Stimulated activated CD4-positive, alpha-beta T cell treated with anti-CD3 and anti-CD28 coated beads, TNF-alpha, amount 100 ng/mL, for 4 hours (primary cell): ENCODE measurements at regions not wholly inside any gene's neighbourhood (a gene's known extent, or its start where the extent isn't known, plus 50 kb on each side); places are given as distances from the start of the nearest gene placed in this dataset.

Source experiments
- DNase-seq, 3 experiments: peaks; one replicate each; pipeline ENCODE4 v3.0.0-alpha.2; 2020; ENCODE audit warnings: low read depth in 3 of 3

- DNase-seq: peak; percentile 35 to 58 (median 54)
Observed at GRCh38 chr3:102229062-102229655, 205.7 kb upstream of the ZPLD1 start.

DNA sequence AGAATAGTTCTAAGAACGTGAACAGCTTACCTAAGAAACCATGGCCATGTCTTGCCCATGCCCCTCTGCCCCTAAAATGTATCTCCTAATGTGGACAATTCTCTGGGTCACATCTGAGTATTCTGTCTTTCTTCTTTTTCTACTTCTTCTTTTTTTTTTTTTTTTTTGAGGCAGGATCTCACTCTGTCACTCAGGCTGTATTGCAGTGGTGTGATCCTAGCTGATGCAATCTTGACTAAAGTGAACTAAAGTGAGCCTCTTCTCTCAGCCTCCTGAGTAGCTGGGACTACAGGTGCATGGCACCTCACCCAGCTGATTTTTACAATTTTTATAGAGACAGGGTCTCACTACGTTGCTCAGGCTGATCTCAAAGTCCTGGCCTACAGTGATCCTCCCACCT, 204.8 kb upstream of the ZPLD1 start:
- no peak for DNase-seq

- DNase-seq: no peak
Observed at GRCh38 chr3:102233881-102234280, 200.9 kb upstream of the ZPLD1 start.

DNA sequence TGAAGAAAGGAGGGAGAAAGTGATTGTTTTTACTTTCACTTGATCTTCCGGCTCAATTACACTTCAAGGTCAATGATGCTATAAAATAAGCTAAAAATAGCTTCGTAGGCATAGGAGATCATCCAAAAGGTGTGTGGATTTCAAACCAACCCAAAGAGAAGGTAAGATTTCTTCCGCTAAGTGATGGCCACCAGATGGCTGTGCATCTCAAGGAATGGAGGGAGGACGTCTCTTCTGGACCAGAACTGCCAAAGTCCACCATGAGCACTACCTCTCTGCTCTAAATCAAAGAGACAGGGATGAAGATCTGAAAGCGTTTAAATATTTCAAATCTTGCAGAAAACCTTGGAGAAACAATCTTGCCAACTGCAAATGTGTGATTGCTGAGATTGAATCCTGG, 199.1 kb upstream of the ZPLD1 start:
- DNase-seq: no peak

DNA sequence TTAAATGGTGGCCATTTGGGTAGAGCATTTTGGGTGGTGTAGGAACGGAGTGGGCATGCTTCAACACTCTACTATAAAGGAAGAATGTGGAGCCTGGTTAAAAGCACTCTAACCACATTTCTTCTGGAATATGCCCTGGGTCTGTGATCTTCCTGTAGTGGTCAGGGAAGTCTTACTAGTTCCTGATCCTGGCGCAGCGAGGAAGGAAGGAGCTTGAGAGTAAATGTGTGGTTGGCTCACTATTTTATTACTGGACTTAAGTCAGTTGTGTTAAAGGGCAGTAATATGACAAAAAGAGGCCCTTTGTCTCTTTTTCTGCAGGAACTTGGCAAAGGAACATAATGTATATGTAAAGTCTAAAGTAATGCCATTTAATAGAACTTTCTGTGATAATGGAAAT, 197.6 kb upstream of the ZPLD1 start:
- DNase-seq: no peak

DNA sequence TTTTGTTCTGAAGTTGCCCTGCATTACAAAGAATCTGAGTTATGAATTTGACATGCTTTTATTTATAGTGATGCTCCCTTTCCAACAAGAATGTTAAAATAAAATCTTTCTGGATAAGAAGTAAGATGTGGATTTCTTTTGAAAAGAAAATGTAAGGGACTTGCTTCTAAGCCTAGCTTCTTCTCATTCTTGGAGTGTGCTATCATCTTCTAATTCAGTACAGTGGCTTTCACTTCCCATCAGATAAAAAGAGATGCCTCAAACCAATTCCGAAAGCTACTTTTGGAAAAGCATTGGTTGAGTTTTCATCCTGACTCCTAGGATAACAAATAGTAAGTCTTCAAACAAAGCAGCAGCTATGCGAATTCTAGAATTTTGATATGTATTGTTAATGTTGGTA, 197.0 kb upstream of the ZPLD1 start:
- DNase-seq: no peak

DNA sequence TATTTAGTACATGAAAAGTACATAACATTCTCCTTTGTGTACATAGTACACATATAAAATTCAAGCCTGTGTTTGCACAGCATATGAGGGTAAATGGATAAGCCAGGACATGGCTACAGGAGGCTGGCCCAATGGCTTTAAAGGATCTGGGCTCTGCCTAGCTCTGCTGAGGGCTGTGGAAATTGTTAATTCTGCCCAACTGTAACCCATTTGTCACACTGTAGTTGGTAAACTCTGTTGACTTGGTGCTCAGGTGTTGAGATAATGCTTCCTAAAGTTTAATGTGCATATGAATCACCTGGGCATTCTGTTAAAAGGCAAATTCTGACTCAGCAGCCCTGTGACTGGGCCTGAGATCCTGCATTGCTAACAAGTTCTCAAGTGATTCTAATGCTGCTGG, 196.5 kb upstream of the ZPLD1 start:
- no peak for DNase-seq

DNA sequence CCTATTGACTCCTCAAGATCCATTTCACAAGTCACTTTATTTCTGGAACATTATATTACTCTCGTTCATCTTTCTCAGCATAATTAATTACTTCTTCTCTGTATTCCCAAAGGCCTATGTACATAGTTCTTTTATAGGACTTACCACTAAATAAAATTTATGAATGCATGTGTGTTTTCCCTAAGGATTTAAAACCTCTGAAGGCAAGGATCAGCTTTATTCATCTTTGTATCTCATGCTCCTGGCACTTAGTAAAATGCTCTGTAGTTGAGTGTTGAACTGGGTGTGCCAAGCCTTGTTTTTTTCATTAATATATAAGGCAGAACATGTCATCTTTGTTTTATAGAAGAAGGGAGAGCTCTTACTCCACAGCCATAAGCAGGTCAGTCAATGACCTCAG, 194.1 kb upstream of the ZPLD1 start:
- DNase-seq: no peak

- no peak for DNase-seq
Observed at GRCh38 chr3:102248981-102249705, 185.7 kb upstream of the ZPLD1 start.

DNA sequence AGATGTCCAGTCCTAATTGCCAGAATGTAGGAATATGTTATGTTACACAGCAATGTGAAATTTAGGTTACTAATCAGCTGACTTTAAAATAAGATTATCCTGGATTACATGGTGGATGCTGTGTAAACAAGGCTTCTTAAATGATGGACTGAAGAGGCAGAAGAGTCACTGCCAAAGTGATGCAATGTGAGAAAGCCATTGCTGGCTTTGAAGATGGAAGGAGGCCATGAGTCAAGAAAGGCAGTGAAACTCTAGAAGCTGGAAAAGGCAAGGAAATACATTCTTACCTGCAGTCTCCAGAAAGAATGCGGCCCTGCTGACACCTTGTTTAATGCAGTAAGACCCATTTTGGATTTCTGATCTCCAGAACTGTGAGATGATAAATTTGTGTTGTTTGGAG, 179.1 kb upstream of the ZPLD1 start:
- DNase-seq: no peak

DNA sequence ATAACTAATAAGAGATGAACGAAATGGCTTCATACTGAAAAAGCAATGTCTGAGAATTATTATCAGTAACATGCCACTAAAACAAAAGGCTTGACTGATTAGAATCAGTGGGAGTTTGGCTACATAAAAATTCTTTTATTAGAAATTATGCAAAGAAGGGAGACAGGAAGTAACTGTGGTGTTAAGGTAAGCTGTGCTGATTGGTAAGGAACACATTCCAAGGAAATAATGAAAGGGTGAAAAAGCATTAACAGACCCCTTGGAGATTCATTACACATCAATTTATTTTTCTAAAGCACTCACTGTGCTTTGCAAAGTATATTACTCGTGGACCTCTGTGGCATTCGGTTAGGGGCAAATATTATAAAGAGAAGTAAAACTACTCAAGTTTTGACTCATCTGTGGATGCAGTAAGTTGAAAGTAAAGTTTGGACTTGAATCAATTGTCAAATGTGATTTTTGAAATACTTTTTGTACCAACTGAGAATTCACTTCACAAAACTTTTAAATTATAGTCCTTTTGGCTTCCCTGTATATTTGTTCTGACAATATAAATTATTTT, 176.1 kb upstream of the ZPLD1 start:
- no peak for DNase-seq

DNA sequence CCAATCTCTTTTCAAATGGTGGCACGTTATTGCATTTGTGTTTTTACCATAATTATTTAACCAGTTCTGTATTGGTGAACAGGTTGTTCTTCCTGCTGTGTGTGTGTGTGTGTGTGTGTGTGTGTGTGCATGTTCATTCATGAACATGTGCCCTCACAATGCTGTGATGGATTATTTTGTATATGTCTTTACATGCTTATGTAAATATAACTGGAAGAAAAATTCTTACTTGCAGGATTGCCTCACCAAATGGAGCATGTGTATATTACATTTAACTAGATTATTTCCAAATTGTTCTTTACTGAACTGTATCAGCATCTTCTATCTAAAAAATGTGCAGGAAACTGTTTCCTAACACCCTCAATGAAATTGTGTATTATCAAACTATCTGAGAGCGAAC, 175.2 kb upstream of the ZPLD1 start:
- no peak for DNase-seq

DNA sequence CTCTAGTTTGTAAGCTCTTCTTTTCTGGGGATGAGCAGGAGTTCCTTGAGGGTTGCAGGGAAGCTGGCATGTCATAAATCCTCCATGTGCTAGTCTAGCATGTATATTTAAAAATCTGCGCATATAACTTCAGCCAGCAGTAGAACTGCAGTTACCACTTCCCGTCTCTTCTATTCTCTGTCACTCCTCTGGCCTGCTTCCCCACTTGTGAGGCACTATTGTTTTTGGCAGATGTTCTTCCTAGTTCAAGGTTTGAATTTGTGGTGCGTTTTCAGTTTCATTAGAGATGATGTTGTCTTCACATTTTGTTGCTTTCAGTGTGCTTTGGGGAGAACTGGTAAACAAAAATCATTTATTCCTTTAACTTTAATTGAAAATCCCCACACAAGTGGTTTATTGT, 169.1 kb upstream of the ZPLD1 start:
- DNase-seq: no peak

DNA sequence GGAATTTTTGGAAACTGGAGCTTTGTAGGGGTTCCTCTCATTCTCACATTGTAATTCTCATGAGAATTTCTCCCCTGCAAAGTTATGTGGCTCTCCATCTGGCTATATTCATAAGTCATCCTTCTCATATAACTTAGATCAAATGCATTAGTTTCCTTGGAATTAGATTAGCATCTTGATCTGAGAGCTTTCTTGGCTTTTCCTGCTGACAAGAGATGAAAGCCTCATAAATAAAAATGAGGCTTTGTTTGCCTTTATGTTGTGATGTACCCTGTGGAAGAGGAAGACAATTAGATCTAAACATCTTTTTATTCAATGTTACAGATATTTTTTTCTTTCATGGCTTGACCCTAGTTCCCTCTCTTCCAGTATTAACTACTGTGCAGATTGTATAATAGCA, 165.4 kb upstream of the ZPLD1 start:
- DNase-seq: no peak

DNA sequence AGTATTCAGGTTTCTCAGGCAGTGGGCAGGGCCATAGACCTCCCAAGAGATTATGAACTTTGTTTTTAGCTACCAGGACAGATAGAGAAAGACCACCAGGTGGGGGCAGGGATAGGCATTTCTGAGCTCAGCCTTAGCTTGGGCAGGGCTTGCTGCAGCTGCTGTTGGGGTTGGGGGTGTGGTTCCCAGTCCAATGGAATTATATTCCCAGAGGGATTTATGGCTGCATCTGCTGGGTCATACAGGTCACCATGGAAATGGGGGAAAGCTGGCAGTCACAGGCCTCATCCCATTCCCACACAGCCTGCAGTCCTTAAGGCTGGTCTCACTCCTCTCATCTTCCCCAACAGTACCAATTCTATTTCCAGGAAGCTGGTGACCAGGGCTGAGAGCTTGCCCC, 144.6 kb upstream of the ZPLD1 start:
- no peak for DNase-seq

GRCh38 chr3:102295756-102296155, 139.1 kb upstream of the ZPLD1 start:
- no peak for DNase-seq

- DNase-seq: no peak
Observed at GRCh38 chr3:102297072-102297658, 137.7 kb upstream of the ZPLD1 start.

DNA sequence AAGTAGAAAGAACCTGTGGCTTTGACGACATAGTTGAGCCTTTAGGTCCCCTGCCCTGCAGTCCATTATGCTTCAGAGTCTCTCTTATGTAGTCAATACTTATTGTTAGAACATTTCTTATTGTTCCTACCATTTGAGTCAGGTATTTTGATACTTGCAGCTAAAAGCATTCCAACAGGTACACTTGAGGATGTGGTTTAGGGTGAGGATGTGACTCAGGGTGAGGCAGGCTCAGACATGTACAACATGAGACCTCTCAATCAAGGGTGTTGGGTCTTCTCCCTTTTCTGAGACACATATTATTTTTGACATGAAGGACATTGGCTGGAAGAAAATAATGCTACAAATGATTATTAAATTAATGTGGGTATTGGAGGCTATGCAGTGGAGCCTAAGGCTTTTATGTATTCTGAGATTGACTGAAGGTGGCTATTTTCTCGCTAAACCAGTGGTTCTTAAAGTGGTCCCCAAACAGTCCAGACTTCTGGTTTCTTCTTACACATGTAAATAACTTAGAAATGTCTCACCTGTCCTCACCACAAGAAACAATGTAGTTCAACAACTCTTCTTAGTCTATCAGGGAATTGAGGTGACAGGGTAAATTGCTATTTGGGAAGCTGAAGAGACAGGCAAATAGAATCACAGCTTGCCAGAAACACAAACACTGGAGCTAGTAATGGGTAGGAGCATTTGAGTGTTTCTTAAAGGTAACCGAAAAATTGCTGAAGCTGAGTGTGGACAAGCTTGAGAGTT, 135.5 kb upstream of the ZPLD1 start:
- no peak for DNase-seq

DNA sequence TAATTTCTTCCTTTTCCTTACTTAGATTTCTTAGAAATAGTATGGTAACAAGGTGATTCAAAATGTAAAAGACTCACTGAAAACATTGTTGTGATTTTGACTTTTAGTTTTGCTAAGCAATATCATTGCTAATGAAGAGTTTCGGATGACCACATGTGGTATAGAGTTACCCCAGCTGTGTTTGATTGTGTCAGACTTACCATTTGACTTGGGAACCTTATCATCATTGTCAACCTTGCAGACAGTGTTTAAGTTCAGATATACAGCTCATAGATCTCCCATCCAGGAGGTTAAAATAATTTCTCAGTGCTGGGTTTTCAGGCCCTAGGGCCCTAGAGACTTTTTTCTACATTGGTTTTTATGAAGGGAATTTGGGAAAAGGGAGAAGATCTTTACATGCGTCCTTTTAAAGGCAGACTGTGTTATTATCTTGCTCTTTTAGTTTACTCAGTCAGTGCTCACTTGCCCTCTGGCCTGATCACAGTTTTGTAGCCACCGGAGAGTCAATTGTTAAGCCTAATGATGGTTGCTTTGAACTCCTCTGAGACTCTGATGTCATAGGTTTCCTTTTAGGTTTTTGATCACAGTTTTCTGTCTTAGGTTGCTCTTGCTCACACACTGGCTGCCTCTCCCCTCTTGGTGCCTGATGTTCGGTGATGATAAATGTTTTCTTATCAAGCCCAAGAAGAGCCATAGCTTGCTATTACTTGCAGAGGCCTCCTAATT, 133.5 kb upstream of the ZPLD1 start:
- no peak for DNase-seq

DNA sequence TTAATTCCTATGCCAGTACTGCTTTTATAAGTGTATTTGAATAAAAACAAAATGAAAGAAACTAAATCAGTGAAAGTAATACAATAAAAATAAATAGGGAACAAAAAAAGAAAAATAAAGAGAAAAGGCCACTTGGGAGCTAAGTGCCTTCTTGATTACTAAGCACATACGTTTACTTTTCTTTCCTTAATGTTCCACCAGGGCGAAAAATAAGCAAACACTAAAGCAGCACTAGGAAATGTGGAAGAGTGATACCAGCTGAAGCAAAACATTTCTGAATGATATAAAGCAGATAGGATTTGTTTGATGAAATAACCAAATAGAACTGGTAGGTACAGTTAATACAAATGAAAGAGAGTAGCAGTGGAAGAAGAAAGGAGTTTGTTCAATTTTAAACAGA, 132.8 kb upstream of the ZPLD1 start:
- no peak for DNase-seq

DNA sequence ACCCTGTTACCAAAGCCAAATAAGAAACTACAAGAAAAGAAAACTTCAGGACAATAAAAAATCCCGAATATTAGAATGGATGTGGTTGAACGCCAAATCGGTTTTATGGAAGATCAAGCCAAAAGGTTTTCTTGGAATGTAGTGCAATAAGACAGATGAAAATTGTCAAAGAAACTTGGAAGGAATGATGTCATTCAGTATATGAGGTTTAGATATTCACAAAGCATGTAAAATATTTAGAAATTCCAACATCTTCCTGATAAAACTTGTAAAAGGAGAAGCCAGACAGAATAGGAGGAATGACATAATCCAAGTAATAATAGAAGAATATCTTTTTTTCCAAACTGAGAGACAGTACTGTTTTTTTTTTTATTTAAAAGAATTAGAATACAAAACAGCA, 130.3 kb upstream of the ZPLD1 start:
- no peak for DNase-seq

DNA sequence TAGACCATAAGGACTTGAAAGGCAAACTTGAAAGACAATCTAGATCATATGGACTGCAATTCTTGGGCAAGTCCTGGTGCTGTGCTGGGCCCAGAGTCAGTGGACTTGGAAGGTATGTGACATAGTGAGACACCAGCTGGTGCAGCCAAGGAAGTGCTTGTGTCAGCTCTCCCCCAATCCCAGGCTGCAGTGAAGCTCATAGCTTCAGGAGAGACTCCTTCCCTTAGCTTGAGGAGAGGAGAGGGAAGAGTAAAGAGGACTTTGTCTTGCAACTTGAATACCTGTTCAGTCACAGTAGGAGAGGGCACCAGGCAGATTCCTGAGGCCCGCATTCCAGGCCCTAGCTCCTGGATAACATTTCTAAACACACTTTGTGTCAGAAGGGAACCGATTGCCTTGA, 127.4 kb upstream of the ZPLD1 start:
- DNase-seq: no peak
